Activated naive CD4-positive, alpha-beta T cell treated with anti-CD3 and anti-CD28 coated beads for 36 hours (primary cell): ENCODE measurements at regions not wholly inside any gene's neighbourhood (a gene's known extent, or its start where the extent isn't known, plus 50 kb on each side); places are given as distances from the start of the nearest gene placed in this dataset.

ENCODE experiments used
- CTCF ChIA-PET: fragments of 350-600 bp; sonication (Branson Sonifier 250); formaldehyde crosslinking; loops from one replicate; lab custom pipeline; 2021; ENCODE audit warnings: antibody characterized with exemption; lab: Charles Lee
- DNase-seq: peaks from one replicate; pipeline ENCODE4 v3.0.0-alpha.2; 2020
- H3K27ac Mint-ChIP-seq: one replicate; pipeline ENCODE4 v1.8.0; 2021; ENCODE audit warnings: mild to moderate bottlenecking, mixed read lengths
- H3K27me3 Mint-ChIP-seq: one replicate; pipeline ENCODE4 v1.8.0; 2021; ENCODE audit warnings: low read depth, mixed read lengths
- H3K36me3 Mint-ChIP-seq: one replicate; pipeline ENCODE4 v1.8.0; 2021; ENCODE audit warnings: low read depth, mixed read lengths
- H3K4me1 Mint-ChIP-seq: one replicate; pipeline ENCODE4 v1.8.0; 2021; ENCODE audit warnings: low read depth, mixed read lengths
- H3K4me3 Mint-ChIP-seq: one replicate; pipeline ENCODE4 v1.8.0; 2021; ENCODE audit warnings: mild to moderate bottlenecking, moderate library complexity, mixed read lengths
- H3K9me3 Mint-ChIP-seq: one replicate; pipeline ENCODE4 v1.8.0; 2021; ENCODE audit warnings: mixed read lengths
- intact Hi-C: fragments of 100-400 bp; cut with micrococcal nuclease; formaldehyde crosslinking; loops from one replicate; pipeline ENCODE4 v1.15.1; 2023

- Mint-ChIP-seq H3K4me3 (no peak overlapping the region), H3K36me3 (no peaks in the 10 kb centered on the region), H3K4me1 (no peaks in the 10 kb centered on the region), H3K27me3 (no peaks in the 10 kb centered on the region), H3K9me3 (no peaks in the 10 kb centered on the region), H3K27ac (no peak overlapping the region)
- intact Hi-C loops, result no loop called here
- CTCF ChIA-PET, result no interaction called here
- no peak for DNase-seq
Measured at GRCh38 chr2:184336688-184337087, 261.6 kb upstream of the ZNF804A start.

GRCh38 chr2:184338771-184339170 lies 259.6 kb upstream of the ZNF804A start:
- peaks cover 1% of the 10 kb centered on the region for H3K9me3 Mint-ChIP-seq
- no peaks in the 10 kb centered on the region for H3K4me1 Mint-ChIP-seq
- H3K4me3 Mint-ChIP-seq, result no peak overlapping the region
- CTCF ChIA-PET, result interaction anchor here (0.7 kb wide), 1 partner anchor 466 kb away, joined by 3 read pairs; no protein-coding TSS in a partner anchor
- DNase-seq, result no peak
- no peaks in the 10 kb centered on the region for H3K27me3 Mint-ChIP-seq
- no peak overlapping the region for H3K27ac Mint-ChIP-seq
- H3K36me3 Mint-ChIP-seq, result no peaks in the 10 kb centered on the region
- intact Hi-C loops, result no loop called here

- Mint-ChIP-seq H3K4me3 (no peak overlapping the region), H3K4me1 (no peaks in the 10 kb centered on the region), H3K27me3 (no peaks in the 10 kb centered on the region), H3K36me3 (no peaks in the 10 kb centered on the region), H3K27ac (no peak overlapping the region), H3K9me3 (peaks cover 1% of the 10 kb centered on the region)
- intact Hi-C loops, result no loop called here
- no peak for DNase-seq
- CTCF ChIA-PET, result no interaction called here
Measured at GRCh38 chr2:184339966-184340365, 258.4 kb upstream of the ZNF804A start.

GRCh38 chr2:184346338-184346862 lies 251.9 kb upstream of the ZNF804A start:
- Mint-ChIP-seq H3K4me1 (no peaks in the 10 kb centered on the region), H3K36me3 (no peaks in the 10 kb centered on the region), H3K27me3 (no peaks in the 10 kb centered on the region), H3K9me3 (peaks cover 10% of the 10 kb centered on the region), H3K4me3 (no peak overlapping the region), H3K27ac (no peak overlapping the region)
- CTCF ChIA-PET, result no interaction called here
- no peak for DNase-seq
- intact Hi-C loops, result no loop called here

- no peaks in the 10 kb centered on the region for H3K36me3 Mint-ChIP-seq
Measured at GRCh38 chr2:184351126-184351525, 247.2 kb upstream of the ZNF804A start.

GRCh38 chr2:184357033-184357432 lies 241.3 kb upstream of the ZNF804A start:
- no peaks in the 10 kb centered on the region for H3K4me1 Mint-ChIP-seq
- H3K9me3 Mint-ChIP-seq, result no peaks in the 10 kb centered on the region
- no peaks in the 10 kb centered on the region for H3K36me3 Mint-ChIP-seq
- no peaks in the 10 kb centered on the region for H3K27me3 Mint-ChIP-seq
- DNase-seq, result no peak
- H3K4me3 Mint-ChIP-seq, result no peak overlapping the region
- intact Hi-C loops, result no loop called here
- no peak overlapping the region for H3K27ac Mint-ChIP-seq
- CTCF ChIA-PET, result no interaction called here

More at GRCh38 chr2:184351126-184351525, 247.2 kb upstream of the ZNF804A start:
- DNase-seq, result no peak
- H3K27ac Mint-ChIP-seq, result no peak overlapping the region
- H3K4me3 Mint-ChIP-seq, result no peak overlapping the region
- peaks cover 8% of the 10 kb centered on the region for H3K9me3 Mint-ChIP-seq
- no peaks in the 10 kb centered on the region for H3K4me1 Mint-ChIP-seq
- intact Hi-C loops, result no loop called here
- H3K27me3 Mint-ChIP-seq, result no peaks in the 10 kb centered on the region
- CTCF ChIA-PET, result no interaction called here

- Mint-ChIP-seq H3K27ac (no peak overlapping the region), H3K36me3 (no peaks in the 10 kb centered on the region), H3K9me3 (no peaks in the 10 kb centered on the region), H3K4me1 (no peaks in the 10 kb centered on the region), H3K4me3 (no peak overlapping the region), H3K27me3 (no peaks in the 10 kb centered on the region)
- DNase-seq, result no peak
- intact Hi-C loops, result no loop called here
- CTCF ChIA-PET, result no interaction called here
Measured at GRCh38 chr2:184359379-184359778, 238.9 kb upstream of the ZNF804A start.

- intact Hi-C loops, result no loop called here
- H3K36me3 Mint-ChIP-seq, result no peaks in the 10 kb centered on the region
- H3K27me3 Mint-ChIP-seq, result no peaks in the 10 kb centered on the region
- CTCF ChIA-PET, result no interaction called here
- no peak for DNase-seq
- no peaks in the 10 kb centered on the region for H3K9me3 Mint-ChIP-seq
- no peaks in the 10 kb centered on the region for H3K4me1 Mint-ChIP-seq
- H3K4me3 Mint-ChIP-seq, result no peak overlapping the region
- no peak overlapping the region for H3K27ac Mint-ChIP-seq
Measured at GRCh38 chr2:184363213-184363612, 235.1 kb upstream of the ZNF804A start.

GRCh38 chr2:184367211-184367610 lies 231.1 kb upstream of the ZNF804A start:
- H3K4me3 Mint-ChIP-seq, result no peak overlapping the region
- no peaks in the 10 kb centered on the region for H3K9me3 Mint-ChIP-seq
- no peaks in the 10 kb centered on the region for H3K36me3 Mint-ChIP-seq
- H3K4me1 Mint-ChIP-seq, result no peaks in the 10 kb centered on the region
- no peaks in the 10 kb centered on the region for H3K27me3 Mint-ChIP-seq
- CTCF ChIA-PET, result no interaction called here
- intact Hi-C loops, result no loop called here
- DNase-seq, result no peak
- no peak overlapping the region for H3K27ac Mint-ChIP-seq

GRCh38 chr2:184369307-184369706 lies 229.0 kb upstream of the ZNF804A start:
- no peaks in the 10 kb centered on the region for H3K36me3 Mint-ChIP-seq
- H3K27ac Mint-ChIP-seq, result no peak overlapping the region
- H3K4me3 Mint-ChIP-seq, result no peak overlapping the region
- no peaks in the 10 kb centered on the region for H3K9me3 Mint-ChIP-seq
- DNase-seq, result no peak
- CTCF ChIA-PET, result interaction anchor here (0.6 kb wide), 1 partner anchor 477 kb away, joined by 3 read pairs; no protein-coding TSS in a partner anchor
- no peaks in the 10 kb centered on the region for H3K27me3 Mint-ChIP-seq
- H3K4me1 Mint-ChIP-seq, result no peaks in the 10 kb centered on the region
- intact Hi-C loops, result no loop called here

GRCh38 chr2:184370954-184371353 lies 227.4 kb upstream of the ZNF804A start:
- DNase-seq, result no peak
- no peaks in the 10 kb centered on the region for H3K36me3 Mint-ChIP-seq
- CTCF ChIA-PET, result no interaction called here
- no peak overlapping the region for H3K4me3 Mint-ChIP-seq
- no peaks in the 10 kb centered on the region for H3K4me1 Mint-ChIP-seq
- no peak overlapping the region for H3K27ac Mint-ChIP-seq
- no peaks in the 10 kb centered on the region for H3K27me3 Mint-ChIP-seq
- H3K9me3 Mint-ChIP-seq, result no peaks in the 10 kb centered on the region
- intact Hi-C loops, result no loop called here

GRCh38 chr2:184371641-184372040 lies 226.7 kb upstream of the ZNF804A start:
- CTCF ChIA-PET, result no interaction called here
- Mint-ChIP-seq H3K9me3 (no peaks in the 10 kb centered on the region), H3K4me1 (no peaks in the 10 kb centered on the region), H3K27ac (no peak overlapping the region), H3K36me3 (no peaks in the 10 kb centered on the region), H3K27me3 (no peaks in the 10 kb centered on the region), H3K4me3 (no peak overlapping the region)
- intact Hi-C loops, result no loop called here
- no peak for DNase-seq

- H3K4me1 Mint-ChIP-seq, result no peaks in the 10 kb centered on the region
- CTCF ChIA-PET, result no interaction called here
- no peaks in the 10 kb centered on the region for H3K9me3 Mint-ChIP-seq
- H3K27ac Mint-ChIP-seq, result no peak overlapping the region
- H3K27me3 Mint-ChIP-seq, result no peaks in the 10 kb centered on the region
- DNase-seq, result no peak
- no peaks in the 10 kb centered on the region for H3K36me3 Mint-ChIP-seq
- no peak overlapping the region for H3K4me3 Mint-ChIP-seq
- intact Hi-C loops, result no loop called here
Measured at GRCh38 chr2:184372484-184372883, 225.8 kb upstream of the ZNF804A start.
